ENCODE measurements at regions not wholly inside any gene's neighbourhood (a gene's known extent, or its start where the extent isn't known, plus 50 kb on each side); places are given as distances from the start of the nearest gene placed in this dataset.

DNA sequence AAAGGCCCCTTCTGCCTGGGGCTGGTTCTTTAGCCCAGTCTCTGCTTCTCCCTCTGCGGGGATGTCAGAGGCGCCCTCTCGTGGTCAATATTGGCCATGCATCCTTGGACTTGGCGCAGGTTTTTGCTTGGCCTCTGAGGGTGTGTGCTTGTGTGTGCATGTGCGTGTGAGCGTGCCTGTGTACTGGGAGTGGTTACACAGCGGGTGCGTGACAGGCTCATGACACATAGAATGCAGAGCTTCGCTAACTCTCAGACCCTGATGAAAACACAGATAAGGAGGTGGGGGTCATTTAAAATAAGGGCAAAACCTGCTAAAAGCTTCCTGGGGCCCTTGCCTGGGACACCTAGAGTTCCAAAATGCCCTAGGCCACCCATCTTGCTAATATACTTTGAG is 160.9 kb downstream of the SMAD6 start:
- intact Hi-C loops (cut with micrococcal nuclease), result loop anchor here (5.0 kb wide), 1 partner anchor 39 kb away; no protein-coding TSS in a partner anchor
- no peaks in the 10 kb centered on the region for H4K20me1 ChIP-seq (replicated peaks; ENCODE audit: control insufficient read depth, insufficient read depth, low read length)
- H3K4me2 ChIP-seq (ENCODE audit: insufficient read depth, low read length), result 0 out of 2 replicates have a peak overlapping the region, but pooled peaks have one; percentile 16
- no TSS peak for BruUV-seq (replicated peaks)
- no peak overlapping the region for H3K9ac ChIP-seq (ENCODE audit: insufficient read depth in 1 of 2, low read depth in 2 of 2, low read length in 2 of 2)
- in situ Hi-C loops (cut with MboI), result no loop called here
- CTCF ChIA-PET (ENCODE audit: low intra/inter-chr PET ratio), result interaction anchor here (1.3 to 1.4 kb wide), 3 partner anchors 40 to 89 kb away, joined by 4 to 8 read pairs (median 7); no protein-coding TSS in a partner anchor
- DNase-seq (ENCODE audit: extremely low read depth in 1 of 4, low spot score in 3 of 4) (peak; percentile 82 to 88 (median 82)), FAIRE-seq (peak; percentile 98), ATAC-seq (peak; percentile 98)
- no peaks in the 10 kb centered on the region for H3K27me3 ChIP-seq (ENCODE audit: control insufficient read depth in 2 of 2, insufficient read depth in 2 of 2, low read length in 2 of 2)
- POLR2A ChIA-PET, result interaction anchor here (0.6 kb wide), 1 partner anchor 183 kb away, joined by 3 read pairs; no protein-coding TSS in a partner anchor
- H2AFZ ChIP-seq (ENCODE audit: low read depth, low read length), result peak overlapping the region; percentile 72
- no peaks in the 10 kb centered on the region for H3K9me1 ChIP-seq (ENCODE audit: control insufficient read depth, insufficient read depth, low read length)
- no peaks in the 10 kb centered on the region for H3K9me3 ChIP-seq (replicated peaks; ENCODE audit: control insufficient read depth, insufficient read depth, low read depth, low read length)
- H3K36me3 ChIP-seq (ENCODE audit: control insufficient read depth, insufficient read depth, low read length), result no peaks in the 10 kb centered on the region
- H3K4me1 ChIP-seq (replicated peaks in 1 of 2; ENCODE audit: control insufficient read depth in 2 of 2, insufficient read depth in 2 of 2, low read length in 2 of 2), result peaks cover 0 to 13% of the 10 kb centered on the region in 2 experiments; a peak in 3 of 5 replicates
- 4% methylated on average over 9 of the region's 9 CpGs for WGBS (ENCODE audit: insufficient coverage, low coverage, missing lambda C conversion rate)
- no peaks in the 10 kb centered on the region for H3K79me2 ChIP-seq (ENCODE audit: control insufficient read depth, insufficient read depth, low read length)
- no peak overlapping the region for H3K4me3 ChIP-seq
- H3K27ac ChIP-seq (ENCODE audit: extremely low read depth, low read depth, low read length), result no peak overlapping the region
- TF ChIP-seq XRCC5 (IDR thresholded peaks at IDR 0.05; ENCODE audit: low read depth, low read length) (peak; percentile 82), MYNN (IDR thresholded peaks at IDR 0.05) (no peak), MYNN (CRISPR knock-in tag; IDR thresholded peaks at IDR 0.05) (no peak), ZNF695 (CRISPR knock-in tag; IDR thresholded peaks at IDR 0.05) (no peak), PURB (CRISPR knock-in tag; IDR thresholded peaks at IDR 0.05; ENCODE audit: low read depth) (no peak), KLF16 (IDR thresholded peaks at IDR 0.05) (peak; percentile 65; the same call in 1 of the 2 replicates), LCOR (CRISPR knock-in tag; IDR thresholded peaks at IDR 0.05) (0 out of 2 replicates have a peak, but pooled peaks have one; percentile 52), RAD21 (CRISPR knock-in tag; conservative IDR thresholded peaks at IDR 0.05 in 1 of 2, IDR thresholded peaks at IDR 0.05 in 1 of 2) (peak; percentile 59 to 81), NCOA1 (IDR thresholded peaks at IDR 0.05; ENCODE audit: low read depth) (no peak), ZNF717 (CRISPR knock-in tag; IDR thresholded peaks at IDR 0.05) (no peak), JUND (IDR thresholded peaks at IDR 0.05; ENCODE audit: borderline replicate concordance, low read depth, low read length) (peak; percentile 41; the same call in 1 of the 2 replicates), JUND (tag; IDR thresholded peaks at IDR 0.05; ENCODE audit: borderline replicate concordance, low read depth, low read length) (no peak), RCOR1 (IDR thresholded peaks at IDR 0.05; ENCODE audit: borderline replicate concordance in 1 of 2, low read depth in 2 of 2, low read length in 2 of 2) (peak in 1 of 2 experiments; percentile 63; a peak in 1 of 4 replicates)
- TF ChIP-seq, protein P1, sequence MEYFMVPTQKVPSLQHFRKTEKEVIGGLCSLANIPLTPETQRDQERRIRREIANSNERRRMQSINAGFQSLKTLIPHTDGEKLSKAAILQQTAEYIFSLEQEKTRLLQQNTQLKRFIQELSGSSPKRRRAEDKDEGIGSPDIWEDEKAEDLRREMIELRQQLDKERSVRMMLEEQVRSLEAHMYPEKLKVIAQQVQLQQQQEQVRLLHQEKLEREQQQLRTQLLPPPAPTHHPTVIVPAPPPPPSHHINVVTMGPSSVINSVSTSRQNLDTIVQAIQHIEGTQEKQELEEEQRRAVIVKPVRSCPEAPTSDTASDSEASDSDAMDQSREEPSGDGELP (CRISPR knock-in tag; IDR thresholded peaks at IDR 0.05; ENCODE audit: borderline replicate concordance), result peak; percentile 54
- TF ChIP-seq, protein P2, sequence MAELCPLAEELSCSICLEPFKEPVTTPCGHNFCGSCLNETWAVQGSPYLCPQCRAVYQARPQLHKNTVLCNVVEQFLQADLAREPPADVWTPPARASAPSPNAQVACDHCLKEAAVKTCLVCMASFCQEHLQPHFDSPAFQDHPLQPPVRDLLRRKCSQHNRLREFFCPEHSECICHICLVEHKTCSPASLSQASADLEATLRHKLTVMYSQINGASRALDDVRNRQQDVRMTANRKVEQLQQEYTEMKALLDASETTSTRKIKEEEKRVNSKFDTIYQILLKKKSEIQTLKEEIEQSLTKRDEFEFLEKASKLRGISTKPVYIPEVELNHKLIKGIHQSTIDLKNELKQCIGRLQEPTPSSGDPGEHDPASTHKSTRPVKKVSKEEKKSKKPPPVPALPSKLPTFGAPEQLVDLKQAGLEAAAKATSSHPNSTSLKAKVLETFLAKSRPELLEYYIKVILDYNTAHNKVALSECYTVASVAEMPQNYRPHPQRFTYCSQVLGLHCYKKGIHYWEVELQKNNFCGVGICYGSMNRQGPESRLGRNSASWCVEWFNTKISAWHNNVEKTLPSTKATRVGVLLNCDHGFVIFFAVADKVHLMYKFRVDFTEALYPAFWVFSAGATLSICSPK (IDR thresholded peaks at IDR 0.05; ENCODE audit: borderline replicate concordance), result no peak
